ENCODE measurements at regions not wholly inside any gene's neighbourhood (a gene's known extent, or its start where the extent isn't known, plus 50 kb on each side); places are given as distances from the start of the nearest gene placed in this dataset.
A peak's percentile ranks its signal among the peaks of the same experiment; 100 is the strongest.

- Histone ChIP-seq H3K9me2 (replicated peaks; ENCODE audit: control insufficient read depth, low read length) (no peaks in the 10 kb centered on the region), H3K4me2 (ENCODE audit: low read length) (no peak overlapping the region), H3K36me3 (ENCODE audit: control insufficient read depth, low read length) (no peaks in the 10 kb centered on the region), H3K27me3 (ENCODE audit: control insufficient read depth, low read length) (no peaks in the 10 kb centered on the region), H4K20me1 (ENCODE audit: control insufficient read depth, insufficient read depth, low read depth, low read length) (no peaks in the 10 kb centered on the region), H3K9me3 (ENCODE audit: control insufficient read depth, insufficient read depth, low read length) (no peaks in the 10 kb centered on the region), H3F3A (ENCODE audit: control insufficient read depth, insufficient read depth) (no peaks in the 10 kb centered on the region), H3K4me1 (ENCODE audit: control insufficient read depth, low read length) (no peaks in the 10 kb centered on the region), H3K27ac (ENCODE audit: low read depth, low read length) (no peak overlapping the region), H3K79me2 (ENCODE audit: control insufficient read depth, low read length) (no peaks in the 10 kb centered on the region), H3K4me3 (ENCODE audit: low read length) (no peak overlapping the region)
- TF ChIP-seq EZH2phosphoT487 (IDR thresholded peaks at IDR 0.05; ENCODE audit: borderline replicate concordance, low read length) (no peak), CTCF (IDR thresholded peaks at IDR 0.05; ENCODE audit: low read depth, low read length, poor library complexity, severe bottlenecking) (no peak)
Observed at GRCh38 chr2:4256351-4256750, 553.0 kb downstream of the DCDC2C start.

- H4K20me1 ChIP-seq (ENCODE audit: control insufficient read depth, insufficient read depth, low read depth, low read length): no peaks in the 10 kb centered on the region
- no peaks in the 10 kb centered on the region for H3K9me3 ChIP-seq (ENCODE audit: control insufficient read depth, insufficient read depth, low read length)
- H3K27me3 ChIP-seq (ENCODE audit: control insufficient read depth, low read length): no peaks in the 10 kb centered on the region
- H3K4me2 ChIP-seq (ENCODE audit: low read length): no peak overlapping the region
- no peak for TF ChIP-seq EZH2phosphoT487 (IDR thresholded peaks at IDR 0.05; ENCODE audit: borderline replicate concordance, low read length)
- no peak for TF ChIP-seq CTCF (IDR thresholded peaks at IDR 0.05; ENCODE audit: low read depth, low read length, poor library complexity, severe bottlenecking)
- H3F3A ChIP-seq (ENCODE audit: control insufficient read depth, insufficient read depth): no peaks in the 10 kb centered on the region
- H3K4me3 ChIP-seq (ENCODE audit: low read length): no peak overlapping the region
- H3K36me3 ChIP-seq (ENCODE audit: control insufficient read depth, low read length): no peaks in the 10 kb centered on the region
- no peaks in the 10 kb centered on the region for H3K9me2 ChIP-seq (replicated peaks; ENCODE audit: control insufficient read depth, low read length)
- H3K27ac ChIP-seq (ENCODE audit: low read depth, low read length): no peak overlapping the region
- H3K79me2 ChIP-seq (ENCODE audit: control insufficient read depth, low read length): no peaks in the 10 kb centered on the region
- H3K4me1 ChIP-seq (ENCODE audit: control insufficient read depth, low read length): no peaks in the 10 kb centered on the region
Observed at GRCh38 chr2:4258563-4258962, 555.2 kb downstream of the DCDC2C start.

GRCh38 chr2:4265936-4266335 lies 562.6 kb downstream of the DCDC2C start:
- TF ChIP-seq EZH2phosphoT487 (IDR thresholded peaks at IDR 0.05; ENCODE audit: borderline replicate concordance, low read length) (no peak), CTCF (IDR thresholded peaks at IDR 0.05; ENCODE audit: low read depth, low read length, poor library complexity, severe bottlenecking) (no peak)
- peaks cover 5% of the 10 kb centered on the region for H3K4me1 ChIP-seq (ENCODE audit: control insufficient read depth, low read length)
- no peaks in the 10 kb centered on the region for H3F3A ChIP-seq (ENCODE audit: control insufficient read depth, insufficient read depth)
- no peaks in the 10 kb centered on the region for H3K27me3 ChIP-seq (ENCODE audit: control insufficient read depth, low read length)
- no peaks in the 10 kb centered on the region for H3K9me3 ChIP-seq (ENCODE audit: control insufficient read depth, insufficient read depth, low read length)
- no peak overlapping the region for H3K27ac ChIP-seq (ENCODE audit: low read depth, low read length)
- H3K79me2 ChIP-seq (ENCODE audit: control insufficient read depth, low read length): no peaks in the 10 kb centered on the region
- H4K20me1 ChIP-seq (ENCODE audit: control insufficient read depth, insufficient read depth, low read depth, low read length): no peaks in the 10 kb centered on the region
- no peaks in the 10 kb centered on the region for H3K36me3 ChIP-seq (ENCODE audit: control insufficient read depth, low read length)
- peak overlapping the region; percentile 30 for H3K4me2 ChIP-seq (ENCODE audit: low read length)
- H3K9me2 ChIP-seq (replicated peaks; ENCODE audit: control insufficient read depth, low read length): no peaks in the 10 kb centered on the region
- no peak overlapping the region for H3K4me3 ChIP-seq (ENCODE audit: low read length)

- no peaks in the 10 kb centered on the region for H4K20me1 ChIP-seq (ENCODE audit: control insufficient read depth, insufficient read depth, low read depth, low read length)
- no peak overlapping the region for H3K4me3 ChIP-seq (ENCODE audit: low read length)
- H3K9me3 ChIP-seq (ENCODE audit: control insufficient read depth, insufficient read depth, low read length): no peaks in the 10 kb centered on the region
- TF ChIP-seq EZH2phosphoT487 (IDR thresholded peaks at IDR 0.05; ENCODE audit: borderline replicate concordance, low read length) (no peak), CTCF (IDR thresholded peaks at IDR 0.05; ENCODE audit: low read depth, low read length, poor library complexity, severe bottlenecking) (no peak)
- H3K79me2 ChIP-seq (ENCODE audit: control insufficient read depth, low read length): no peaks in the 10 kb centered on the region
- H3K4me1 ChIP-seq (ENCODE audit: control insufficient read depth, low read length): peaks cover 5% of the 10 kb centered on the region
- H3K27me3 ChIP-seq (ENCODE audit: control insufficient read depth, low read length): no peaks in the 10 kb centered on the region
- H3K9me2 ChIP-seq (replicated peaks; ENCODE audit: control insufficient read depth, low read length): no peaks in the 10 kb centered on the region
- no peaks in the 10 kb centered on the region for H3F3A ChIP-seq (ENCODE audit: control insufficient read depth, insufficient read depth)
- H3K4me2 ChIP-seq (ENCODE audit: low read length): no peak overlapping the region
- H3K36me3 ChIP-seq (ENCODE audit: control insufficient read depth, low read length): no peaks in the 10 kb centered on the region
- H3K27ac ChIP-seq (ENCODE audit: low read depth, low read length): no peak overlapping the region
Observed at GRCh38 chr2:4269885-4270284, 566.5 kb downstream of the DCDC2C start.
